ENCODE measurements at regions not wholly inside any gene's neighbourhood (a gene's known extent, or its start where the extent isn't known, plus 50 kb on each side); places are given as distances from the start of the nearest gene placed in this dataset.
"Not testable (repeated sequence)": the region's sequence is repeated elsewhere in the genome, so short reads cannot be mapped to it uniquely, and the experiment has no call there.

DNA sequence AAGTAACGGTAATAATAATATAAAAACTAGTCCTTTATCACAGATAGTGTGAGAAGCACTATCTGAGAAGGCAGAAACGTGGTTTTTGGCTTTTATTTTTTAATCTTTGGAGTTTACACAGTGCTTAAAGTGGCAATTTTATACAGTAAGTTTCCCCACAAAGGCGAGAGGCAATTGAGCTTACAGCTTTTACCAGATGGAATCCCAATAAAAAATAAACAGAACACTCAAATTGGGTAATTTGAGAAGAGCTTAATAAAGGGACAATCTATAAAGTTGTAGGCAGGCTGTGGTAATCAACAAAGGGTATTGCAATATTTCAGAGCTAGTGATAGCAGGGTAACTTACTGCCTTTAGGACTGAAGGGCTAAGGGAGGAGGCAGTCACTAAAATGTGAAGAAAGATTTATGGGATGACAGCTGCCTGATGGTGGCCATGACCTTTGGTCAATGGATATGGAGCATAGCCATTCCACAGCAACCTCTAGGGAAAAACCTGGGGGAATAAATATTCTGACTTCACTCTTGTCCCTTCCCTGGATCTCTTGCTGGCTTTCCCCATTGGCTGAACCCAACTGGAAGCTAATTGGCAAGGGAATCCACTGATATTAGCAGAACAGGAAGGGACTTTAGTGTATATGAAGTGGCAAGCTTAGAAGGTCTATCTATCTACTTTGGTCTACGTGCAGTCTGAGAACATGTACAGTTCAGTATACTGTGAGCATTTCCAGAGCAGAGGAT, 717.0 kb upstream of the DEFB115 start:
- H3K4me2 ChIP-seq (ENCODE audit: low read depth, low read length); POLR2A ChIA-PET (ENCODE audit: unreplicated experiment); dilution Hi-C loops (cut with HindIII; ENCODE audit: low sequenced_read_pairs, unreplicated experiment); DNase-seq; H2AK9ac ChIP-seq (replicated peaks; ENCODE audit: low read depth, low read length, poor library complexity); H3K9ac ChIP-seq (ENCODE audit: low read depth, low read length); H3K23ac ChIP-seq (ENCODE audit: low read depth, low read length); ATAC-seq (ENCODE audit: low read depth); H3K27ac ChIP-seq (ENCODE audit: insufficient read depth, low read length); H3K4ac ChIP-seq (ENCODE audit: low read depth, low read length); H3K36me3 ChIP-seq (ENCODE audit: control insufficient read depth, insufficient read depth, low read length); H2AK5ac ChIP-seq (ENCODE audit: low read depth, low read length); H3K4me1 ChIP-seq (ENCODE audit: control insufficient read depth, insufficient read depth, low read length); H3K9me3 ChIP-seq (ENCODE audit: control insufficient read depth, insufficient read depth, low read length); H2BK15ac ChIP-seq (ENCODE audit: low read depth, low read length); H4K20me1 ChIP-seq (ENCODE audit: insufficient read depth, low read length); H3K56ac ChIP-seq (ENCODE audit: extremely low read depth, insufficient read depth, low read length); H2BK120ac ChIP-seq (ENCODE audit: low read depth, low read length); H4K91ac ChIP-seq (ENCODE audit: insufficient read depth, low read depth, low read length); CTCF ChIA-PET; BruUV-seq (replicated peaks); H4K8ac ChIP-seq (ENCODE audit: low read depth in 2 of 2, low read length in 2 of 2); H2BK5ac ChIP-seq (ENCODE audit: low read depth, low read length, poor library complexity, severe bottlenecking); H2AFZ ChIP-seq (replicated peaks; ENCODE audit: low read length, poor library complexity); H4K5ac ChIP-seq (ENCODE audit: low read depth, low read length); intact Hi-C loops (cut with micrococcal nuclease); H2BK20ac ChIP-seq (ENCODE audit: low read depth, low read length); H3K14ac ChIP-seq (replicated peaks; ENCODE audit: low read depth, low read length); H3K18ac ChIP-seq (ENCODE audit: low read depth, low read length); H3K27me3 ChIP-seq (ENCODE audit: control insufficient read depth, insufficient read depth, low read length); H3K79me1 ChIP-seq (ENCODE audit: low read depth in 1 of 2, low read length in 2 of 2); in situ Hi-C loops (cut with MboI; ENCODE audit: low sequenced_read_pairs); H3K9me1 ChIP-seq (ENCODE audit: insufficient read depth, low read length); H3K4me3 ChIP-seq (ENCODE audit: insufficient read depth, low read depth, low read length): not testable (repeated sequence)
- WGBS, 2 experiments (ENCODE audit: extremely low coverage in 2 of 2, insufficient read length in 1 of 2) = no CpG with 5 or more reads among the region's 4 CpGs

DNA sequence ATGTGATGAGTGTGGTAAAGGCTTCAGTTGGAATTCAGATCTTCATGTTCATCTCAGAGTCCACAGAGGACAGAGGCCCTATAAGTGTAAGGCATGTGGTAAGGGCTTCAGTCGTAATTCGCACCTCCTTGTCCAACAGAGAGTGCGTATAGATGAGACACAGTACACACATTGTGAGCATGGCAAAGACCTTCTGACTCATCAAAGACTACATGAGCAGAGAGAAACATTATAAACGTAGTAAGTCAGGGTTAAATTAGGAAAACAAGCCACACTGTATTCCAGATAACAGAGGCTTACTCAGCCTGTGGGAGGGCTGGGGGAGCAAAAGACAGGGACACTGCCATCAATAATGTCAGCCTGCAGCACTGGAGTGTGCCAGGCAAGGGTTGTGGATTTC, 706.2 kb upstream of the DEFB115 start:
- H2AK5ac ChIP-seq (ENCODE audit: low read depth, low read length); H4K91ac ChIP-seq (ENCODE audit: insufficient read depth, low read depth, low read length); H3K4me1 ChIP-seq (ENCODE audit: control insufficient read depth, insufficient read depth, low read length); H3K36me3 ChIP-seq (ENCODE audit: control insufficient read depth, insufficient read depth, low read length); H3K18ac ChIP-seq (ENCODE audit: low read depth, low read length); intact Hi-C loops (cut with micrococcal nuclease); DNase-seq; H2BK15ac ChIP-seq (ENCODE audit: low read depth, low read length); H2BK20ac ChIP-seq (ENCODE audit: low read depth, low read length); H2AK9ac ChIP-seq (replicated peaks; ENCODE audit: low read depth, low read length, poor library complexity); in situ Hi-C loops (cut with MboI; ENCODE audit: low sequenced_read_pairs); H4K5ac ChIP-seq (ENCODE audit: low read depth, low read length); H3K14ac ChIP-seq (replicated peaks; ENCODE audit: low read depth, low read length); ATAC-seq (ENCODE audit: low read depth); H3K56ac ChIP-seq (ENCODE audit: extremely low read depth, insufficient read depth, low read length); H2AFZ ChIP-seq (replicated peaks; ENCODE audit: low read length, poor library complexity); H3K27me3 ChIP-seq (ENCODE audit: control insufficient read depth, insufficient read depth, low read length); H3K23ac ChIP-seq (ENCODE audit: low read depth, low read length); H2BK120ac ChIP-seq (ENCODE audit: low read depth, low read length); H3K9me3 ChIP-seq (ENCODE audit: control insufficient read depth, insufficient read depth, low read length); BruUV-seq (replicated peaks); H2BK5ac ChIP-seq (ENCODE audit: low read depth, low read length, poor library complexity, severe bottlenecking); H3K27ac ChIP-seq (ENCODE audit: insufficient read depth, low read length); CTCF ChIA-PET; H3K4ac ChIP-seq (ENCODE audit: low read depth, low read length); POLR2A ChIA-PET (ENCODE audit: unreplicated experiment); dilution Hi-C loops (cut with HindIII; ENCODE audit: low sequenced_read_pairs, unreplicated experiment); H3K4me2 ChIP-seq (ENCODE audit: low read depth, low read length); H3K9me1 ChIP-seq (ENCODE audit: insufficient read depth, low read length); H4K8ac ChIP-seq (ENCODE audit: low read depth in 2 of 2, low read length in 2 of 2); H3K9ac ChIP-seq (ENCODE audit: low read depth, low read length); H4K20me1 ChIP-seq (ENCODE audit: insufficient read depth, low read length); H3K79me1 ChIP-seq (ENCODE audit: low read depth in 1 of 2, low read length in 2 of 2); H3K4me3 ChIP-seq (ENCODE audit: insufficient read depth, low read depth, low read length): not testable (repeated sequence)
- no CpG with 5 or more reads among the region's 4 CpGs for WGBS, 2 experiments (ENCODE audit: extremely low coverage in 2 of 2, insufficient read length in 1 of 2)
